ENCODE measurements at regions not wholly inside any gene's neighbourhood (a gene's known extent, or its start where the extent isn't known, plus 50 kb on each side); places are given as distances from the start of the nearest gene placed in this dataset.
"Not testable (repeated sequence)": the region's sequence is repeated elsewhere in the genome, so short reads cannot be mapped to it uniquely, and the experiment has no call there.

DNA sequence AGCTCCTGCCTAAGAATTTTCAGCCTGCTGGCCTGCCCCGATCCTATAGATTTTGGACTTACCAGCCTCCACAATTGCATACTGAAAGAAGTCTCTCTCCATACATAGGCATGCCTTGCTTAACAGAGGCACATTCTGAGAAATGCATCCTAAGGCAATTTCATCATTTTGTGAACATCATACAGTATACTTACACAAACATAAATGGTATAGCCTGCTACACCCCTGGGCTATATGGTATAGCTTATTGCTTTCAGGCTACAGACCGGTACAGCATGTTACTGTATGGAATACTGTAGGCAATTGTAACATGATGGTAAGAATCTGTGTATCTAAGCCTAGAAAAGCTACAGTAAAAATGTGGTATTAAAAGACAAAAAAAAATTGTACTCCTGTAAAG is 174.7 kb downstream of the NRIP1 start:
- no peak overlapping the region for H3K27ac Mint-ChIP-seq (ENCODE audit: unreplicated experiment)
- no peak for DNase-seq
- no peak overlapping the region for H3K4me3 Mint-ChIP-seq (ENCODE audit: unreplicated experiment)
- H3K4me1 Mint-ChIP-seq (ENCODE audit: low read depth, unreplicated experiment): peaks cover 4% of the 10 kb centered on the region
- H3K36me3 Mint-ChIP-seq (ENCODE audit: unreplicated experiment): no peaks in the 10 kb centered on the region
- no peak for TF ChIP-seq CTCF (IDR thresholded peaks at IDR 0.05; ENCODE audit: partially characterized antibody, unreplicated experiment)
- peaks cover 3% of the 10 kb centered on the region for H3K27me3 Mint-ChIP-seq (ENCODE audit: unreplicated experiment)
- H3K9me3 Mint-ChIP-seq (ENCODE audit: unreplicated experiment): peaks cover 4% of the 10 kb centered on the region

- TF ChIP-seq CTCF (IDR thresholded peaks at IDR 0.05; ENCODE audit: partially characterized antibody, unreplicated experiment): no peak
- peaks cover 6% of the 10 kb centered on the region for H3K4me1 Mint-ChIP-seq (ENCODE audit: low read depth, unreplicated experiment)
These were observed 175.6 kb downstream of the NRIP1 start for GRCh38 chr21:14889080-14889810.

GRCh38 chr21:14888202-14888601 is 176.6 kb downstream of the NRIP1 start:
- no peaks in the 10 kb centered on the region for H3K36me3 Mint-ChIP-seq (ENCODE audit: unreplicated experiment)
- peaks cover 4% of the 10 kb centered on the region for H3K27me3 Mint-ChIP-seq (ENCODE audit: unreplicated experiment)
- DNase-seq: no peak
- H3K4me3 Mint-ChIP-seq (ENCODE audit: unreplicated experiment): no peak overlapping the region
- H3K27ac Mint-ChIP-seq (ENCODE audit: unreplicated experiment): no peak overlapping the region
- H3K4me1 Mint-ChIP-seq (ENCODE audit: low read depth, unreplicated experiment): peaks cover 12% of the 10 kb centered on the region
- peaks cover 9% of the 10 kb centered on the region for H3K9me3 Mint-ChIP-seq (ENCODE audit: unreplicated experiment)
- no peak for TF ChIP-seq CTCF (IDR thresholded peaks at IDR 0.05; ENCODE audit: partially characterized antibody, unreplicated experiment)

More at GRCh38 chr21:14889080-14889810, 175.6 kb downstream of the NRIP1 start:
- DNase-seq: no peak
- H3K36me3 Mint-ChIP-seq (ENCODE audit: unreplicated experiment): no peaks in the 10 kb centered on the region
- no peak overlapping the region for H3K4me3 Mint-ChIP-seq (ENCODE audit: unreplicated experiment)
- H3K27me3 Mint-ChIP-seq (ENCODE audit: unreplicated experiment): peaks cover 3% of the 10 kb centered on the region
- peaks cover 5% of the 10 kb centered on the region for H3K9me3 Mint-ChIP-seq (ENCODE audit: unreplicated experiment)
- H3K27ac Mint-ChIP-seq (ENCODE audit: unreplicated experiment): no peak overlapping the region

DNA sequence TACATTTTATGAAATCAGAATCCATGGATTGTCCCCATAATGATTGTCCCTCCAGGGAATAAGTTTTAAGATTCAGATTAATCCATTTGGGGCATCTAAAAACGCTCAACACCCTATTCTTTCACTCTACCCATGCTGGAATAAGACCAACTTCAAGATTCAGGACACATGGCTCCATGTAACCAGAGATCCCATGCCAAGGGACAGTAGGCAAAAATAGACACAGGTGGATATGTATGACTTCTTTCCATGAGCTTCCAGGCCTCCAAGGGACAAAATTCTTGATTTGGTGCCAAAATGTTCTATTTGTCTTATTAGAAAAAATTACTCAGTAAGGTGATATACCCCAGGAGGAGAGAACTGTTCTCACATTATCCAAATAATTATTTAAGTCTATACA is 178.8 kb downstream of the NRIP1 start:
- Mint-ChIP-seq H3K9me3 (ENCODE audit: unreplicated experiment) (peaks cover 8% of the 10 kb centered on the region), H3K4me1 (ENCODE audit: low read depth, unreplicated experiment) (peaks cover 12% of the 10 kb centered on the region), H3K27ac (ENCODE audit: unreplicated experiment) (no peak overlapping the region), H3K36me3 (ENCODE audit: unreplicated experiment) (no peaks in the 10 kb centered on the region), H3K27me3 (ENCODE audit: unreplicated experiment) (peaks cover 1% of the 10 kb centered on the region), H3K4me3 (ENCODE audit: unreplicated experiment) (no peak overlapping the region)
- no peak for TF ChIP-seq CTCF (IDR thresholded peaks at IDR 0.05; ENCODE audit: partially characterized antibody, unreplicated experiment)
- no peak for DNase-seq

DNA sequence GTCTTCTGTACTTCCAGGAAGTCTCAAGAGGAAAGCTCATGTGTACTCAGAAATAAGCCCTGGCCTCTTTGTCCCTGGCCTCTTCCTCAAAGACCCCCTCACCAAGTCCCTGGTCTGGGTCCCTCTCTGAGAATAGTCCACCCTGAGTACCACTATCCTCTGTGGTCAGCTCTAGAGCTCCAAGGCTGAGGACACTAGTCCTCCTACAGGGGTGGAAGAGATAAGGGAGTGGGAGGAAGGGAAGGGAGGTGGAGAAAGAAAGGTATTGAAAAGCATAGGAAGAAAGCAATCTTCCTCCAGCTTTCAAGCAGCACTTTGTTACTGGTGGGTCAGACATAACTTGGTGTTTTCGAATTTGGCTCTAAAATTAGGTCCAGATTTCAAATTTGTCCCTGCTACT is 181.4 kb downstream of the NRIP1 start:
- Mint-ChIP-seq H3K36me3 (ENCODE audit: unreplicated experiment) (no peaks in the 10 kb centered on the region), H3K27me3 (ENCODE audit: unreplicated experiment) (peaks cover 1% of the 10 kb centered on the region), H3K9me3 (ENCODE audit: unreplicated experiment) (peaks cover 6% of the 10 kb centered on the region), H3K27ac (ENCODE audit: unreplicated experiment) (no peak overlapping the region), H3K4me1 (ENCODE audit: low read depth, unreplicated experiment) (peaks cover 8% of the 10 kb centered on the region), H3K4me3 (ENCODE audit: unreplicated experiment) (no peak overlapping the region)
- no peak for TF ChIP-seq CTCF (IDR thresholded peaks at IDR 0.05; ENCODE audit: partially characterized antibody, unreplicated experiment)
- DNase-seq: no peak

- not testable (repeated sequence) for H3K4me1 Mint-ChIP-seq (ENCODE audit: low read depth, unreplicated experiment); H3K27ac Mint-ChIP-seq (ENCODE audit: unreplicated experiment); H3K9me3 Mint-ChIP-seq (ENCODE audit: unreplicated experiment); H3K27me3 Mint-ChIP-seq (ENCODE audit: unreplicated experiment); DNase-seq; H3K36me3 Mint-ChIP-seq (ENCODE audit: unreplicated experiment); H3K4me3 Mint-ChIP-seq (ENCODE audit: unreplicated experiment)
These were observed 182.3 kb downstream of the NRIP1 start for GRCh38 chr21:14882545-14882944.
